ENCODE measurements at regions not wholly inside any gene's neighbourhood (a gene's known extent, or its start where the extent isn't known, plus 50 kb on each side); places are given as distances from the start of the nearest gene placed in this dataset.

DNA sequence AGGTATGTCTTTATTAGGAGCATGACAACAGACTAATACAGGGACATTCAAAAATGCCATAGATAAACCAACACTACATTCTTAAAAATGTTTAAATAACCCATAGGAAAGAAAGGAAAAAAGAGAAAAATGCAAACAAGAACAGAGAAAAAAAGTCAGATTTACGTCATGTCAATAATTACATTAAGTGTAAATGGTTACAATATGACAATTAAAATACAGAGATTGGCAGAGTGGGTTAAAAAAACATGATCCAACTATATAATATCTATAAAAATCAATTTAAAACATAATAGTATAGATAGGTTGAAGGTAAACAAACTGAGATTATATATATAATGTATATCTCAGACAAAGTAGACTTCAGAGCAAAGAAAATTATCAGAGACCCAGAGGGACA, 255.8 kb downstream of the ANAPC1 start:
- DNase-seq: no peak

DNA sequence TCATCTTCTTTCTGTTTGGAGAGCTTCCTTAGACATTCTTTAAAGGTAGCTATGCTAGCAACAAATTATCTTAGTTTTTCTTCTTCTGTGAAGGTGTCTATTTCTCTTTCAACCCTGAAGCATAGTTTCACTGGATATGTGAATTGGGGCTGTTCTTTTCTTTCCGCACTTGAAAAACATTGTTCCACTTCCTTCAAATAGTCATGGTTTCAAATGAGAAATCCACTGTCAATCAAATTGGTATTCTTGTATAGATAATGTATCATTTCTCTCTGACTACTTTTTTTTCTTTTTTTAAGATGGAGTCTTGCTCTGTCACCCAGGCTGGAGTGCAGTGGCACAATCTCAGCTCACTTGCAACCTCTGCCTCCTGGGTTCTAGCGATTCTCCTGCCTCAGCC, 254.0 kb downstream of the ANAPC1 start:
- no peak for DNase-seq

DNA sequence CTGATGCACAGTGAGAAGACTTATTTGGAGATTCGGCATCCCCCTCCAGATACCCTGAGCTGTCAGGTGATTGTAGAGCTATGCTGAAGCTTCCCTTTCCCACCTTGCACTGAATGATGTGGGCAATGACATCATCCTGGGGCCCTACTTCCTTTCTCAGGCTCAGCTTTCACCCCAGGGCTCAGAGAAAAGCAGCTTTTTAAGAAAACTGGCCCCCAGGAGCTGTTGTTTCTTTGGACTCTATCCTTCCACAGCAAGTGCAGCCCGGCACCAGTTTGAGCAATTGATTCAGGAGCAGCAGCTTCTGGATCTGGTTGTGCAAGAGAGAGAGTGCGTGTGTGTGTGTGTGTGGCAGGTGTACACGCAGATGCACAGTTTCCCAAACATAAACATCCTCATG, 251.3 kb downstream of the ANAPC1 start:
- DNase-seq: no peak

DNA sequence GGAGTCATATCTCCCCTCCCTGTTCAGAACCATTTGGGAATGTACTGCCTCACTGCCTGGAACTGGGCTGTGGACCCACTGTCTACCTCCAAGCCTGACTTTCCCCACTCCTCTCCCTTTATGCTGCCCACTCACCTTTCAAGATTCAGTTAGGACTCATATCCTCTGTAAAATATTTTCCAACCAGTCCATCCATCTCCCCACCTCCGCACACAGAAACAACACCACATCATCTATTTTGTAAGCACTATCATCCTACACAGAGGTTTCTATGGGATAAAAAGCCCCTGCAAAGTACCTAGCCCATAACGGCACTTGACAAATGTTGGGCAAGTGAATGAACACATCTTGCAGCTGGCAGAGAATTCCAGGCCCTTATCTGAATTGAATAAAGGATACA, 250.8 kb downstream of the ANAPC1 start:
- DNase-seq: no peak

DNA sequence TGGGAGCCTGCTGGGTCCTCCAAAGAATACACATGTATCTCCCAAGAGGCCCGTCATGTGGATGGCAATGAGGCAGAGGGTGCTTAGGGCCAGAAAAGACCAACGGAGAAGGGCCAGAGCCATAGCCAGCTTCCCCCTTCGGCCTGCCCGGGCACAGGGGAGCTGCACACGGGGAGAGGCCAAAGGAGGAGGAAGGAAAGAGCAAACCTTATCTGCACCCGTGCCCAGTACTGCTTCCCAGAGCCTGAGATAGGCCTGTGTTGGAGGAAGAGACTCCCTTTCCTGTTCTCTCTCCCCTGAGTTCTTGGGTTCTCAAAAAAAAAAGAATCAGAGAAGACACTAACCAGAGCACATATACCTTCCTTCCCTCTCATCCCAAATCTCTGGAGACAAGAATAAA, 250.3 kb downstream of the ANAPC1 start:
- DNase-seq: no peak

DNA sequence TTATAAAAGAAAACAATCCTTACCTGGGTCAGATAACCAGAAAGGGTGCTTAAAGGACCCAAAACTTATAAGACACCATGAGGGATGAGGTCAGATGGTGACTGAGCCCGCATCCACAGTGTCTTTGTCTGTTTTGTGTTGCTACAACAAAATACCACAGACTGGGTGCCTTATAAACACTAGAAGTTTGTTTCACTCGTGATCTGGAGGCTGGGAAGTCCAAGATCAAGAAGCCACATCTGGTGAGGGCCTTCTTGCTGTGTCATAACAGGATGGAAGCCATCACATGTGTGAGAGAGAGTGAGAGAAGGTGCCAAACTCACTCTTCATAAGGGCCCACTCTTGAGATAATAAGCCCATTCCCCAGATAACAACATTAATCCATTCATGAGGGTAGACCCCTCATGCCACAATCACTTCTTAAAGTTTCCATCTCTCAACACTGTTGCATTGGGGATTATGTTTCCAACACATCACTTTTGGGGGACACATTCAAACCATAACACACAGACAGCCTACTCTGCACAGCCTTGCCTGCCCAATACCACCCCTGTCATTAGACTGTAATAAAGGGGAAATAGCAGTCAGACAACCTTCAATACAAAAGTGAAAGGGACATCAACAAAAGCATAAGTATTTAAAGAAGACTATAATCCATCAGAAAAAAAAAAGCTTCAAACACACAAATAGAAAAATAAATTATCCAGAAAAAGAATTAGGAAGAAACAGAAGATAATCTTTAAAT, 249.8 kb downstream of the ANAPC1 start:
- DNase-seq: no peak

DNA sequence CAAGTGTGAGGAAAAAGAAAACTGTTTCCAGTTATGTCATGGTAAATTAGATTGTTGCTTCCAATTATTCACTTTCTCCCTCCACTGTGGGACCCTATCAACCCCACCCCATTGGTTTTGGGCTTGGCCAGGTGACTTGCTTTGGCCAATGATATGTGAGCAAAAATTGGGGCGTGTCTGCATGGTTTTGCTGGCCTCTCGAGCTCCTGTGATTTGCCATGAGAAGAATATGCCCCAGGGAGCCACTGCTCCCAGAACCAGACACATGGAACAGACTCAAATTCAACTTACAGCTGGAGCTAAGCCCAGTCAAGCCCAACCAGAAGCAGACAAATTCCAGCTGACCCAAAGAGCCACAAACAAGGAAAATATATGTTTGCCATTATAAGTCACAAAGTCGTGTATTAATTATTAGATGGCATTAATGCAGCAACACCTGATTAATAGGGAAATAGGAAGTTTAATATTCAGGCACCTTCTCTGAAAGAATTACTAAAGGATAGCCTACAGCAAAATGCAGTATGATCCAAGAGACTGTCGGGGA, 248.9 kb downstream of the ANAPC1 start:
- DNase-seq: no peak

DNA sequence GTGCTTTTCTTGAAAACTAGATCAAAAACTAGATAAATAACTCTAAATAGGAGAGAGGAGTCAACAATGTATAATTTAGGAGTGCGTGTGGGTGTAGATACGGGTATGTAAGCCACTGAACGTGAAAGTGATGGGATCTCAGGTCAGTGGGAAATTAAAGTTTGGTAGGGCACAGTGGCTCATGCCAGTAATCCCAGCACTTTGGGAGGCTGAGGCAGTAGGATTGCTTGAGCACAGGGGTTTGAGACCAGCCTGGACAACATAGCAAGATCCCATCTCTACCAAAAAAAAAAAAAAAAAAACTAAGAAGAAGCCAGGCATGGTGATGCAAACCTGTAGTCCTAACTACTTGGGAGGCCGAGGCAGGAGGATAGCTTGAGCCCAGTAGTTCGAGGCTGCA, 247.1 kb downstream of the ANAPC1 start:
- no peak for DNase-seq

DNA sequence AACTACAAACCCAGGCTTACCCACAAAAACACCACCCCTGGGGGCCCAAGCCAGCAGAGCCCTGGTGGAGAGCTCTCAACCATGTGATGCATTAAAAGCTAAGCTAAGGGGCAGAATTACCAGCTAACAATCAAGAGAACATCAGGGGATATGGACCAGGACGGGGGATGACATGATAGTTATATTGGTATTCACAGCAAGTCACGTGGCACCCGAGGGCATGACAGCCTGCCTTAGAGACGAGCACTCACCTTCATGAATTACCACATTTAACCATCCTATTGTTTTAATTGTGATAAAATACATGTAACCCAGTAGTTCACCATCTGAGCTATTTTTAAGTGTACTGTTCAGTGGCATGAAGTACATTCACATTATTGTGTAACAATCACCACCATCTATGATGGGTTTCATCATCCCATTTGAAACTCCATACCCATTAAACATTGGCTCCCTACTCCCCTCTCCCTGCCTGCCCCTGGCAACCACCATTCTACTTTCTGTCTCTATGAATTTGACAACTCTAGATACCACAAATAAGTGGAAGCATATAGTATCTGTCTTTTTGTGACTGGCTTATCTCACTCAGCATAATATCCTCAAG, 245.6 kb downstream of the ANAPC1 start:
- DNase-seq: no peak

DNA sequence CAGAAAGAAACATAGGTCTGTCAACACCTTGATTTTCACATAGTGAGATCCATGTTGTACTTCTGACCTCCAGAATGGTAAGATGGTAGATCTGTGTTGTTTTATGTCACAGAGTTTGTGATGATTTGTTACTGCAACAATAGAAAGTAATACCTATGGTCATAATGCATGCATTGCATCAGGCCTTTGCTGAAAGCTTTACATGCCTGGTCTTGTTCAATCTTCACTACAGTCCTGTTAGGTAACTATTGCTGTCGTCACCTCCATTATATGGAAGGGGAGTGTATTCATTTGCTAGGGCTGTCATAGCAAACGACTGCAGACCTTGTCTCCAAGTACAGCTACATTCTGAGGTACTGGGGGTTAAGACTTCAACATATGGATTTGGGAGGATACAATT, 243.5 kb downstream of the ANAPC1 start:
- DNase-seq: no peak

DNA sequence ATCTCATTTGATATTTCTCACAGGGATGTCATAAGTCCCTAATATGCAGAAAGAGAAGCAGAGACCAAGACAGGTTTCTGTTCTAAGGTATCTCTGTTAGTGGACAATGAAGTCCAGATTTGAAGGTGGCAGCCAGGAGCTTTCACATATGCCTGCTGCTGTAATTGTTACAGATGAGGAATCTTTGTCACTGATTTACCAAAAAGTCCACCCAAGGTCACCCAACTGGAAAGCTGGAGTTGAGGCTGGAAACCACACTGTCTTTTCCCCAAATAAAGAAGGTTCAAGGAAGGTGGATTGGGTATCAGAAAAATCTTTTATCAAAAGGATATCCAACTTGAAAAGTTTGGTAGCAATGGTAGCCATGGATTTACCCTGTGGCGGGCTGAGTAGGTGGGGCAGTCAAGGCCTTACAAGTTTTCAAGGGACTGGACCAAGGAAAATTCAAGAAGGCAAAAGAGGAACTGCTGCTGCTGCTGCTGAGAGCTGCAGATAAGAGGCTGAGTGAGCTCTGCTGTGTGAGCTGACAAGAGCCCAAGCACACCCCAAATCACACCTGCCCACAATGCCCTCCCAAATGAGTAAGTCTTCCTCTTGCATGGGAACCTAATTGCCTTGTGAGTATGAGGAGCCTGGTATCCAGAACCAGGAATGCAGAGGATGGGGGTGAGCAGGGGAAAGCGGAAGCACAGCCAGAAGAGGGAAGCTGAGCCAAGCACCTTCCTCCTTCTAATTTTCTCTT, 241.2 kb downstream of the ANAPC1 start:
- no peak for DNase-seq

DNA sequence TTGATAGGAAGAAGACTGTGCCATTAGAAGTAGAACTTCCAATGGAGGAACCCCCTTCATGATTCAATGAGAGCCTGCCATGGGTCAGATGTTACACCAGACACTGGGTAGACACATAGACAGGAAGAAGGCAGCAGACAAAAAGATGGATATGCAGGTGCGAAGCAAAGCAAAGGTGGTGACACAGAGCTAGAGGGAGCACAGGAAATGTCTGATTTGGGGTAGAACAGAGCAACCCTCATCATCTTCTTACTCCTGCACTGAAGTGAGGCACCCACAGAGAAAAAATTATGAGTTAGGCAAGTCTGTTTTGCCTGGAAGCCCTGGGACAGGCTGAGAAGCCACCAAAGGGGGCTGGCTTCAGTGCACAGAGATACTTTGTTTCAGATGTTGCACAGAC, 240.2 kb downstream of the ANAPC1 start:
- DNase-seq: no peak

DNA sequence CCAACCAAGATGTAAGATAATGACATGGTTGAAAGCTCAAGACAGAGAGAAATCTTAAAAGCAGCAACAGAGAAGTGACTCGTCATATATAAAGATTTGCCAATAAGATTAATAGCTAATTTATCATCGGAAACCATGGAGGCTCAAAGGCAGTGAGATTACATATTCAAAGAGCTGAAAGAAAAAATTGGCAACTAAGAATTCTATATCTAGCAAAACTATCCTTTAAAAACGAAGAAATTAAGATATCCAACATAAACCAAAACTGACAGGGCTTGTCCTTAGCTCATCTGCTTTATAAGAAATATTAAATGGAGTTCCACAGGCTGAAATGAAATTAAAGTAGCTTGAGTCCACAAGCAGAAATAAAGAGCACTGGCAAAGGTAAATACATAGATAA, 236.6 kb downstream of the ANAPC1 start:
- no peak for DNase-seq

DNA sequence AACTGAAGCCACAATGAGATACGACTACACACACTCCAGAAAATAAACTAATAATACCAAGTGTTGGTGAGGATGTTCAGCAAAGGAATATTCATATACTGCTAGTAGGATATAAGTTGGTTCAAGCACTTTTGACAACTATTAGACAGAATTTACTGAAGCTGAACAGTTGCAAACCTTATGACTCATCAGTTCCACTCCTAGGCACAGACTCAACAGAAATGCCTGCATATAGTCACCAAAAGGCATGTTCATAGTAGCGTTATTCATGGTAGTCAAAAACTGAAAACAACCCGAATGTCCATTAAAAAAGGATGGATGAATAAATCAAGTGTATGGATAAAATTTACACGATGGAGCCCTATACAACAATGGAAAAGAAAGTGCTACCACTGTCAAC, 232.0 kb downstream of the ANAPC1 start:
- no peak for DNase-seq

DNA sequence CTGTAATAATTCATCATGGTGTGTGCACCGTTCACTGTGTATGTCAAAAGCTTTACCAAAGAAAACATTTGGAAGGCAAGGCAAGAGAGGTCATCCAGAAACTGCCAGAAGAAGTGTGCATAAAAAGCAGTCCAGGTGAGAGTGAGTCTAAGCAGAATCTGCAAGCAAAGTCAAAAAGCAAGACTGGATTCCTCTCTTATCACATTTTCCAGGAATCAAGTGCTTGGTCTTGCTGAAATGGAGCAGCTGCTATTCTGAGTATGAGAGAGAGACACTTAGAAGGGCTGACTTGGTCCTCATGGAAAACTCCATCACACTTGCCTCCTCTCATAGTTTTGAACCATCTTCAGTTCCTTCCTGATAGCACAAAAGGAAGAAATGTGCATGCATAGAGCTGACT, 231.3 kb downstream of the ANAPC1 start:
- DNase-seq: no peak

DNA sequence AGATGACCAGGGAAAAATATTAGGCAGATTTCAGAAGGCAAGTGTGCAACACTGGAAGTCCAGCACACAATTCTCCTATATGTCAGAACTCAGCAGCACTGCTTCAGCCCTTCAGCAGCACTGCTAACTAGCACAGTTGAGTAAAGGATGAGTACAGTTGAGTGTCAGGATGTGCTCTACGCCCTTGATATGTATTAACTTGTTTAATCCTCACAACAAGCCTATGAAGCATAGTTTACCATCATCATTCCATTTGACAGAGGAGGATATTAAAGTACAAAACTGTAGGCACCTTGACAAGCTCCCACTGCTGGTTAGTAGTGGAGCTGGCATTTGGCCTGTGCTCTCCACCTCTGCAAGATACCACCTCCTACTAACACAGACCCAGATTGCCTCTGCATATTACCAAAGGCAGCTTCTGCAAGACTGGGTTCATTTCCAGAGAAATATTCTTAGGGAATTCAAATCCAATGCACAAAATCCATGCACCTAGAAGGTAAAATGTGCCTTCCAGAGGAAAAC, 230.8 kb downstream of the ANAPC1 start:
- DNase-seq: no peak

DNA sequence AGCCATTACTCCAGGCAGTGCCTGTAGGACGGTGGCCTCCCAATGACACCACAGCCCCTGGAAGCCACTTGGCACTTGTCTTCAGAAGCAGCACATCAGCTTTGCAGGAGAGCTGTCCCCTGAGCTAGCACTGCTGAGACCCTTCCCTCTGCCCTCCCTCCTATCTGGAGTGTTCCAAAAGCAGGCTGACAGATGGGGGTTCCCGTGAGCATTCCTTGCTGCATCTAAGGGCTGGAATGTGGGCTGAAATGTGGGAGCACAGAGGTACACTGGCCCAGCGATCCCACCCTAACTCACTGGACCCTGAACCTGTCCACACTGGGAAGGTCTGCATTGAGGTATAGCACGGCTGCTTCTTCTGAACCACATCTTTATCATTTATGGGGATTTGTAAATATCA, 230.1 kb downstream of the ANAPC1 start:
- no peak for DNase-seq

DNA sequence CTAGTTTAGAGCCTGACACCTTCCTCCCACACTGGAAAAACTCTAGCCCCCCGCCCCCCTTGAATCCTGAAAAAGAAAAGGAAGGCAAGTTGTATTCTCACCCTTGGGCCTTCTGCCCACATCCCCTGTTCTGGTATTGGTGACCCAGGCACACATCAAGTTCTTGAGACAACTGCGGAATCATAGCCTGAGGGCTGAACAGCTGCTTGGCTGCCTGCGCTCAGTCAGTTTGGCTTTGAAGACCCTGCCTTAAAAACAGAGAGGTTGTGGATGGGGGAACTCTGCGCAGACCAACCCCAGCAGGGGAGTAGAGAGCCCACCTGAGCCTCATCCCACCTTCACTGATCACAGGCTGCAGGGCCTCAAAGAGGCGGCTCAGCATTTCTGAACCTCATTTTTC, 229.2 kb downstream of the ANAPC1 start:
- no peak for DNase-seq

DNA sequence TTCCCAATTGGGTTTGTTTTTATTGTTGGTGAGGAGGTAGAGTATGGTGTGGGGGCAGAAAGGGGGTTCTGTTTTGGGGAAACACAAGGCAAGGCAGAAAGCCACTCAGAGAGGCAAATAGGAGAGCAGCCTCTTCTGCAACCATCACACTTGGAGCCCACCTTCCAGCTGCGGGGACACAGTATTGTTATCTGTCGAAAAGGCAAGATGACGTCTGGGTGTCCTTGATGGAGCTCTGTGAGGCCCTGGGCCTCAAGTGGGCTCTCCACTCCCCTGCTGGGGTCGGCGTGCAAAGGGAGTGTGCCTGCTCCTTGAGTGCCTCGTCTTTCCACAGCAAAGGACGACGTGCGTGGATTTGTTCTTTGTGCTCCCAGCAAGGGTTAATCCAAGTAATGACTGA, 227.6 kb downstream of the ANAPC1 start:
- DNase-seq: no peak

DNA sequence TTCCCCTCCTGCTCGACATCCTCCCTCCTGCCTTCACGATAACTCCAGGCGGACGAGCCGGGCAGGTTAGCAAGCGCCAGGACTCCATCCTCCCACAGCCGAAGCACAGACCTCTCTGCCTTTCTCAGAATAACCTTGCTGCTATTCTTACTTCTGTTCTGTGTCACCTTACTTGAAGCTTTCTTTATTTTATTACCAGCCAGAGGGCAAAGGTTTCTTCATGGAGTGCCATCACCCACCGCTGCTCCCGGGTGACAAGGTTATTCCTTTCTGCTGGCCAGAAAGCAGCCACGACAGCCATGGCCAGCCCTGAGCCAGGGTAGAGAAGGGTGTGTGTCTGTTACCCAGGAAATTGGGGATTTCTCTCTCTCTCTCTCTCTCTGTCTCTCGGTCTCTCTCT, 227.1 kb downstream of the ANAPC1 start:
- DNase-seq: no peak

DNA sequence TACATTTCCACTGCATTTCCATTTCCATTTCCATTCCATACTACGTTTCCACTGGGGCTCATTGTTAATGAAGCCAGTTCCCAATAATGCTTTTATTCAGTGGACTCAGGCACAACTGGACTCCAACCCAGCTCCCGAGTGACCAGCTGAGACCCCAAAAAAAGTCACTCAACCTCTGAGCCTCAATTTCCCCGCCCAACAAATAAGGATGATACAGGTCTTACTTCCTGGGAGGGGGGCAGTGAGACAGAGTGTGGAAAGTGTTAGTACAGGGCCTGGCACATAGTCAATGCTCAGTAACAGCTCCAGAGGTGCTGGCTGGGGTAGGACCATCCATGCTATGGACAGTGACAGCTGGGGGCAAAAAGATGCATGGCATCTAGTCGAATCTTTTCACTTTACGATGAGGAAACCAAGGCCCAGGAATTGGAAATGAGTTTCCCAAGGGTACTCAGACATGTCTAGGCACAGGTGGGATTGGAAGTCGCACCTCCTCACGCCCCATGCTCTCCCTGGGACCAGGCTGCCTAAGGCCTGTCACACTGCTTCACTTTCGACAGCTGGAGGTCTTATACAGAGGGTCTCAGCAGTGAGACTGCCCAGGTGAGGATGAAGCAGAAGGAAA, 226.5 kb downstream of the ANAPC1 start:
- no peak for DNase-seq

DNA sequence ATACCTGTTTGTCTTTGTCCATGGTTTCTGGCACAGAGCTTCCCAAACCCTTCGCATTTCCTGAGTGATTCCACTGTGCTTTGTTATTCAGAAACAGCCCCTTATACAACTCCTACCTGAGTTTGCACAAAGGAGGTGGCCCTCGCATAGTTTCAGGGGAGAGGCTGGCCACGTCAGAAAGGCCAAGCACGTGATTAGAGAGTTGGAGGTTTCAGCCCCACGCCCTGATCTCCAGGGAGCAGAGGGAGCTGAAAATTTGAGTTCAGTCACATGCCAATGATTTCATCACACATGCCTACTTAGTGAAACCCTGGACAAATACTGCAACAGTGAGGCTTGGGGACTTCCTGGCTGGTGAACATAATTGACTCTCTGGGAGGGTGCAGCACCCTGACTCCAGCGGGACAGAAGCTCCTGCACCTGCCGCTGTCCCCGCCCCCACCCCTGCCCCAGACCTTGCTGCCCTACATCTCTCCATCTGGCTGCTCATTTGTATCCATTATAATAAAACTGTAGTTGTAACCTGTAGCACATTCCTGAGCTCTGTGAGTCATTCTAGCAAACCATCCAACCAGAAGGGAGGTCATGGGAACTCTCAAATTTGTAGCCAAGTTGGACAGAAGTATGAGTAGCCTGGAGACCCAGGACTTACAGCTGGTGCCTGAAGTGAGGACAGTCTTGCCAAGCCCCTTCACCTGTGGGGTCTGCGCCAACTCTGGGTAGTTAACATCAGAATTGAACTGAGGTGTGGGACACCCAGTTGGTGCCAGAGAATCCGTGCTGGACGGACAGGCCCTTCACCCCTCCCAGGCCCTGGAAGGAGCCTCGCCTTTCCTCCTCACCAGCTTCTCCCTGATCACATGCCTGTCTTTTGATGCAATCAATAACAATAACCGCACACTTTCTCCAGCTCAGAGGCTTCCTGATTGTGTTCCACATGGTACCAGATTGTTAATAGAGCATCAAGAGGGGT, 224.3 kb downstream of the ANAPC1 start:
- no peak for DNase-seq
